Astrocyte of the cerebellum (primary cell): ENCODE measurements at regions not wholly inside any gene's neighbourhood (a gene's known extent, or its start where the extent isn't known, plus 50 kb on each side); places are given as distances from the start of the nearest gene placed in this dataset.

Source experiments
- DNase-seq: peaks from one replicate; pipeline ENCODE4 v3.0.0-alpha.2; 2011; ENCODE audit warnings: low read depth
- H3K4me3 ChIP-seq: 2 replicates; pipeline ENCODE4 v1.5.1; 2011; ENCODE audit warnings: mild to moderate bottlenecking, low read depth, low read length, moderate library complexity
- in situ Hi-C: cut with HindIII; loops from 2 replicates; pipeline ENCODE4 v1.10.0; 2017; ENCODE audit warnings: low sequenced_read_pairs
- TF ChIP-seq, protein P1 (sequence below): IDR thresholded peaks from 2 replicates; pipeline ENCODE4 v1.5.1; 2012; ENCODE audit warnings: low read length, low read depth, moderate library complexity, mild to moderate bottlenecking; ENCODE audit errors: missing control alignments

DNA sequence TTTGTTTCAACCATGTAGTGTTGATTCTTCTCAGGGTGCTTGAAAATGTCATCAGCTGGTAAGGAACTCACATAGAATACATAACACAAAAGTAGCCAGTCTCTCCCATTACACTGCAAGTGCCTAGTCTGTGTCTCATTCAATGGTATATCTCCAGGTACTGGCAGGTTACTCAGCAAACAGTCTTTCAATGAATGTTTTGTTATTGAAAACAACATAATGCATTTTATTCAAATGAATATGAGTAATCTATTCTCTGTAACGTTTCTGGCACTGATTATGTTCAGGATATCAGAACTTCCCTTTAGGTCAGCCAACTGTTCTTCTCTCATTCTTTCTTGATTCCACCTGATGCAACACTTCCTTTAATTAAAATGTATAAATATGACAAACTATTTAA, 68.0 kb upstream of the SLITRK1 start:
- TF ChIP-seq, protein P1, sequence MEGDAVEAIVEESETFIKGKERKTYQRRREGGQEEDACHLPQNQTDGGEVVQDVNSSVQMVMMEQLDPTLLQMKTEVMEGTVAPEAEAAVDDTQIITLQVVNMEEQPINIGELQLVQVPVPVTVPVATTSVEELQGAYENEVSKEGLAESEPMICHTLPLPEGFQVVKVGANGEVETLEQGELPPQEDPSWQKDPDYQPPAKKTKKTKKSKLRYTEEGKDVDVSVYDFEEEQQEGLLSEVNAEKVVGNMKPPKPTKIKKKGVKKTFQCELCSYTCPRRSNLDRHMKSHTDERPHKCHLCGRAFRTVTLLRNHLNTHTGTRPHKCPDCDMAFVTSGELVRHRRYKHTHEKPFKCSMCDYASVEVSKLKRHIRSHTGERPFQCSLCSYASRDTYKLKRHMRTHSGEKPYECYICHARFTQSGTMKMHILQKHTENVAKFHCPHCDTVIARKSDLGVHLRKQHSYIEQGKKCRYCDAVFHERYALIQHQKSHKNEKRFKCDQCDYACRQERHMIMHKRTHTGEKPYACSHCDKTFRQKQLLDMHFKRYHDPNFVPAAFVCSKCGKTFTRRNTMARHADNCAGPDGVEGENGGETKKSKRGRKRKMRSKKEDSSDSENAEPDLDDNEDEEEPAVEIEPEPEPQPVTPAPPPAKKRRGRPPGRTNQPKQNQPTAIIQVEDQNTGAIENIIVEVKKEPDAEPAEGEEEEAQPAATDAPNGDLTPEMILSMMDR = no peak
- no peak overlapping the region for H3K4me3 ChIP-seq
- in situ Hi-C loops = no loop called here
- no peak for DNase-seq

DNA sequence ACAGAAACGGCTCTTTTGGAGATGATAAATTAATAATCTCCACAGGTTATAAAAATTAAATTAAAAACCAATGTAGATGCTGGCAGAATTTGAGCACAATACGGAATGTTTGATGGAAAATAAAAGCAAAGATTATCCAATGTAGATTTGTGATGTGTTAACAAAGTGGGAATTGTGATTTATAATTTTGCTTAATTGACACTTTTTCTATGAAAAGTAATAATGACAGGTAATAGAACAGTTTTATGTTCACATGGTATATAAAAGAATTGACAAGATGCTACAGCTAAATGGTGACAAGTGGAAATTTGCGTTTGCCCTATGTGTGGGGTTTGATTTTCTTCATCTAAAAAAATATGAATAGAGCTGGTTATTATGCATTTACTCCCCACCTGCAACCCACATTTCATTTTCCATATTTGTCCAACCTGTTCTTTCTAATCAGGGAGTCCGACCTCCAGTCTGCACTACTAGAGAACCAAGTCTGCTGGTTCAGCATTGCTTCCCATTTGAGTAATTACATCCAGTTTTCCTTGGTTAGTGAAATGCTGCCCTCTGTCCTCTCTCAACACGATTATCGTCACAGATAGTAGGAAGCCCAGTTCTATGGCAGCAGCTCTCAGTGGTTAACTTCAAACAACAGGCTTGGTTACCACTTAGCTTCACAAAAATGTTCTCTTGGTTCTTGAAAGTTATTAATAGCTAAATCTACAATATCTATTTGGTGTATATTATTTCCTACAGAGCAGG, 61.4 kb upstream of the SLITRK1 start:
- in situ Hi-C loops = no loop called here
- no peak for DNase-seq
- H3K4me3 ChIP-seq = no peak overlapping the region
- TF ChIP-seq, protein P1 = no peak

DNA sequence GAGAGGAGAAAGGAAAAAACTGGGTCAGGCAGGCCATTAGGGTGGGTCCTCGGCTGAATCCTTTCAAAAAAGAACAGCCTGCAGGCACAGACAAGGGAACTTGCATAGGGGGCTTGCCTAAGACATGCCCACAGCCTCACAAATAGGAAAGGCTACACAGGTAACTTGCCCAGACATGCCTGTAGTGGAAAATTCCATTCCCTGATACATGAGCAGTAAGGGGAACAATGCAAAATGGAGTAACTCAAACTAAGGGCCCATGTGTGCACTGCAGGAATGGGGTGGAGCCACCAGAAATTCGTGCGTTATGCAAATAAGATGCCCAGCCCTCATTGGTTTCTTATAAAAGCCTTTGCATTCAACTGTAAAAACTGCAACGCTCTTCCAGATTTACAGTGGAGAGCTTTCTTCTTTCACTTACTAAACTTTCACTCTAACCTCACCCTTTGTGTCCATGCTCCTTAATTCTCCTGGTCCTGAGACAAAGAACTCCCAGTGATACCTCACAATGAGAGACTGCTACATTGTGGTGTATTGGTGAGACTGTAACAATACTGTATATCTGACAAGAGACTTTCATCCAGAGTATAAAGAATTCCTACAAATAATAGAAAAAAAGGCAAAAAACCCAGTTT, 59.5 kb upstream of the SLITRK1 start:
- in situ Hi-C loops = no loop called here
- no peak for DNase-seq
- no peak overlapping the region for H3K4me3 ChIP-seq
- TF ChIP-seq, protein P1 = no peak

DNA sequence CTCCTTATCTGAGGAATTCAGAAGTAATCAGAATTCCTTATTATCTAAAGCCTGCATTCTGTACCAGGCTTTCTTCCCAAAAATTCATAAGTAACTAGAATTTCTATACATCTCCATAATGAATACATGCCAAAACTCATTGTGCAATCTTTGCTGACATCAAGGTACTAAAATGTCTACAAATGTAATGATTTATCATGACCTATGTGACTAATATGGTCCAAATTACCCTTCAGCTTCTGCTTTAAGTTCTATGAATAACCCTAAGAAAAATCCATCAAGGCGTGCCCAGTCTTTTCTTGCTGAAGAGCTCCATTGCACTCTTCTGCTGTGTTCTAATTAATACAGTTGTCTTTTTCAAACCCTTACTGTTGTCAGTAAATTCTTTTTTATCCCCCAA, 58.5 kb upstream of the SLITRK1 start:
- TF ChIP-seq, protein P1 = no peak
- H3K4me3 ChIP-seq = no peak overlapping the region
- no peak for DNase-seq
- in situ Hi-C loops = no loop called here

DNA sequence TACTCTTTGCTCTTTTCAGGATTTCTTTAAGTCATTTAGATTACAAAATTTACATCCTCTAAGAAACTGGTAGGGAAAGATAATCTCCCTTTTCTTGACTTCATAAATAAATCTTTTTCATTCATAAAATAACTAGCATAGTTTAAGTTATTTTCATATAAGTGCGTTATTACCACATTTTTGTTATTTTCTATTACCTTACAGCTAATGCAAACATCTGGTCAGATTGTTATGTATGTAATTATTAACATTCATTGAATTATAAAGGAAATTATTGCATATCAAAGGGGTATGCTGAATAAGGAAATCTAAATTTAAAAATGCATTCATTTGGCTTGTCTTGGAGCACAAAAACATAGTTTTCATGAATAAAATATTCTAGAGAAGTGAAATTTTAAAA, 55.3 kb upstream of the SLITRK1 start:
- DNase-seq = no peak
- in situ Hi-C loops = no loop called here
- no peak overlapping the region for H3K4me3 ChIP-seq
- TF ChIP-seq, protein P1 = no peak

DNA sequence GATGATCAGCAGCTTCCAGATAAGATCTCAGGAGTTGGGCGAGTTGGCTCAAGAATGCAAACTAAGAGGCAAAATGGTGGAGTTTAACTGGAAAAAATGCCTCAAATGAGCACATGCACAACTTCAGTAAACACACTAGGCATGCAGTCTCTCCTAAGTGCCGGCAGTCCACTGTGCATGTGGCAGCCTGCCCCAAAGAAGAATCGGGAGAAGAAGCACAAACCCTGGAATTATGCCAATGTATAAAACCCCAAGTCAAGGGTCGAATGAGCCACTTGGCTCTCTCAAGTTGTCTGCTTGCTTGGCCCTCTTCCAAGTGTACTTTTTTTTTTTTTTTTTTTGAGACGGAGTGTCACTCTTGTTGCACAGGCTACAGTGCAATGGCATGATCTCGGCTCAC, 53.3 kb upstream of the SLITRK1 start:
- TF ChIP-seq, protein P1 = no peak
- no peak overlapping the region for H3K4me3 ChIP-seq
- in situ Hi-C loops = no loop called here

More for the DNA sequence above, 53.3 kb upstream of the SLITRK1 start:
- no peak for DNase-seq
